Tibial nerve (tissue), 3 donors: ENCODE measurements at regions not wholly inside any gene's neighbourhood (a gene's known extent, or its start where the extent isn't known, plus 50 kb on each side); places are given as distances from the start of the nearest gene placed in this dataset.

Source experiments
- POLR2A ChIP-seq, 2 donors: fragments of 450-650 bp; IDR thresholded peaks; one replicate each; pipeline ENCODE4 v1.6.1; 2017; ENCODE audit warnings: antibody characterized with exemption in 2 of 2, mild to moderate bottlenecking in 2 of 2, moderate library complexity in 2 of 2
- TF ChIP-seq, protein P1 (sequence below), 5 experiments: fragments of 200-600 bp in 3 of 5; fragments of 450-650 bp in 2 of 5; sonication (generic) in 3 of 5; IDR thresholded peaks; one replicate each; pipeline ENCODE4 v1.5.1; 2016 to 2019; ENCODE audit warnings: antibody characterized with exemption in 5 of 5, mild to moderate bottlenecking in 3 of 5, moderate library complexity in 2 of 5

DNA sequence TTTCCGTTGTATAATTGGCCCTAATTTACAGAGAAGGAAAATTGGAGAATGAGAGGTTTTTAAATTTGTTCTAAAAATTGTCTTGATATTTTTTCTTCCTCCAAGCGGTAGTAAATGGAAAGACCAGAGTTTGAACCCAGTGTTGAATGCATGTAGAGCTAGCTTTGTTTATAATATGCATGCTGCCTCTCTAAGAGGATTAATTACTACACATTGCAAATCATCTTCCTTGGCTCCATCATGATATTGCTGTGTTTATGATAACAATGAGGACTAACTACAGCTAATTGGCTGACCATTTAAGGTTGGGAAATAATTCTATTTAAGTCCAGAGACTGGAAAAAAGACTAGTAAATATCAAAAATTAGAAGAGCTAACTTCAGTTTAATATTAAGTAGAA, 338.5 kb downstream of the PLK2 start:
- TF ChIP-seq, protein P1, sequence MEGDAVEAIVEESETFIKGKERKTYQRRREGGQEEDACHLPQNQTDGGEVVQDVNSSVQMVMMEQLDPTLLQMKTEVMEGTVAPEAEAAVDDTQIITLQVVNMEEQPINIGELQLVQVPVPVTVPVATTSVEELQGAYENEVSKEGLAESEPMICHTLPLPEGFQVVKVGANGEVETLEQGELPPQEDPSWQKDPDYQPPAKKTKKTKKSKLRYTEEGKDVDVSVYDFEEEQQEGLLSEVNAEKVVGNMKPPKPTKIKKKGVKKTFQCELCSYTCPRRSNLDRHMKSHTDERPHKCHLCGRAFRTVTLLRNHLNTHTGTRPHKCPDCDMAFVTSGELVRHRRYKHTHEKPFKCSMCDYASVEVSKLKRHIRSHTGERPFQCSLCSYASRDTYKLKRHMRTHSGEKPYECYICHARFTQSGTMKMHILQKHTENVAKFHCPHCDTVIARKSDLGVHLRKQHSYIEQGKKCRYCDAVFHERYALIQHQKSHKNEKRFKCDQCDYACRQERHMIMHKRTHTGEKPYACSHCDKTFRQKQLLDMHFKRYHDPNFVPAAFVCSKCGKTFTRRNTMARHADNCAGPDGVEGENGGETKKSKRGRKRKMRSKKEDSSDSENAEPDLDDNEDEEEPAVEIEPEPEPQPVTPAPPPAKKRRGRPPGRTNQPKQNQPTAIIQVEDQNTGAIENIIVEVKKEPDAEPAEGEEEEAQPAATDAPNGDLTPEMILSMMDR (IDR thresholded peaks at IDR 0.05): no peak
- TF ChIP-seq POLR2A (IDR thresholded peaks at IDR 0.05): no peak
